ENCODE measurements at regions not wholly inside any gene's neighbourhood (a gene's known extent, or its start where the extent isn't known, plus 50 kb on each side); places are given as distances from the start of the nearest gene placed in this dataset.

DNA sequence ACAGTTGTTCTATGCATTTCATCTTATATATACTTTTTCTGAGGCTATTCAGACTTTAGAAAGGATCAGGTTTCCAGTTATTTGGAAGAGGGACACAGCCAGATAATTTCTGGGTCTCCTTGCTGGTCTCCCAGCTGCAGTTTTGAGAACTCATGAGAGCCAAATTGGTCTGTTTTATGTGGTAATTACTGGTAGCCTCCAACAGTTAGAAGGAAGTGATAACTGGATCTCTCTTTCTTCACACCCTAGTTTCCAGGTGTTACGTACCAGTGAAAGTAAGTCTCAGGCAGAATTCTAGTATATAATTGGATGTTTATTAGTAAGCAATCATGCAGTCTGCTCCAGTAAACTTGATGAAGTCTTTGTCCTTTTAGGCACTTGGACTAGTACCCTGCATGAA is 63.2 kb upstream of the RPS23 start:
- H3K9ac ChIP-seq (ENCODE audit: low read length) = no peak overlapping the region
- H3K4me1 ChIP-seq (ENCODE audit: control insufficient read depth, insufficient read depth, low read length) = peaks cover 24% of the 10 kb centered on the region
- no peak for DNase-seq (ENCODE audit: low read depth)
- H3K4me3 ChIP-seq (ENCODE audit: low read length) = no peak overlapping the region
- H3K36me3 ChIP-seq (ENCODE audit: control insufficient read depth, insufficient read depth, low read length, severe bottlenecking) = no peaks in the 10 kb centered on the region
- H3K9me3 ChIP-seq (ENCODE audit: control insufficient read depth, low read length) = no peaks in the 10 kb centered on the region
- H3K27me3 ChIP-seq (replicated peaks; ENCODE audit: control insufficient read depth, insufficient read depth, low read length) = no peaks in the 10 kb centered on the region

DNA sequence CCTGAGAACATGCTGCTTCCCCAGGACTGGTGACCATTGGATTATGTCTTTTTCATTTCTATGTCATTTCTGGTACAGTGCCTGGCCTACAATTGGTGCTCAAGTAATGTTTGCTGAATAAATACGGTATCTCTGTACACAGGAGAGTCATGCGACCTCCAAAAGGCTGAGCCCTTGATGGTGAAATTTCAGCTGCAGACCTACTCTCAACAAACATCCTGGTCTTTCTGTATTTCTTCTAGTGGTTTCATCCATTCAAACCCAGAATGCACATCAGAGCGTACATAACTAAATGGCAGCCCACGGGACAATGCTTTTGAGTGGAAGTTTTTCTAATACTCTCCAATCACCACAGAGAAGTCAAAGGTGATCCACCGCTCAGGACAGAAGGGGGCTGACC is 62.6 kb upstream of the RPS23 start:
- Histone ChIP-seq H3K9me3 (ENCODE audit: control insufficient read depth, low read length) (no peaks in the 10 kb centered on the region), H3K4me1 (ENCODE audit: control insufficient read depth, insufficient read depth, low read length) (peaks cover 29% of the 10 kb centered on the region), H3K4me3 (ENCODE audit: low read length) (no peak overlapping the region), H3K27me3 (replicated peaks; ENCODE audit: control insufficient read depth, insufficient read depth, low read length) (no peaks in the 10 kb centered on the region), H3K36me3 (ENCODE audit: control insufficient read depth, insufficient read depth, low read length, severe bottlenecking) (no peaks in the 10 kb centered on the region), H3K9ac (ENCODE audit: low read length) (no peak overlapping the region)
- no peak for DNase-seq (ENCODE audit: low read depth)

DNA sequence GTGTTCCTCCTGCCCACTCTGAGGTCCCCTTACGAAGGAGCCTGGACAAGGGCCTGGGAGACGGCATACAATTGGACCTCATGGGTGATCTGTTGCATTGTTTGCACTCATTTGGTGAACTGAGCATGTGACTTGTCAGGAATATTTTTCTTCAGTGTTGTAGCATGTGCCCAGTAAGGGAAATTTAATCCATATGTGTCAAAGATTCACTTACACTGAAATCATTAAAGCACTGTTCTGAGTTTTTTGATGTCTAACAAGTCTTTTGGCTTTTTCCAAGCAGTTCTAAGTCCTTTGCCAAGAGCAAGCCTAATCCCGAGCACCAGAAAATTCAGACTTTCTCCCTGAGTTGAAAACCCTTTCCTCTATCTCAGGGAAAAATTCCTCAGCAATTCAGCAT is 61.6 kb upstream of the RPS23 start:
- Histone ChIP-seq H3K9ac (ENCODE audit: low read length) (no peak overlapping the region), H3K27me3 (replicated peaks; ENCODE audit: control insufficient read depth, insufficient read depth, low read length) (no peaks in the 10 kb centered on the region), H3K36me3 (ENCODE audit: control insufficient read depth, insufficient read depth, low read length, severe bottlenecking) (no peaks in the 10 kb centered on the region), H3K9me3 (ENCODE audit: control insufficient read depth, low read length) (no peaks in the 10 kb centered on the region), H3K4me1 (ENCODE audit: control insufficient read depth, insufficient read depth, low read length) (peaks cover 39% of the 10 kb centered on the region), H3K4me3 (ENCODE audit: low read length) (no peak overlapping the region)
- no peak for DNase-seq (ENCODE audit: low read depth)

DNA sequence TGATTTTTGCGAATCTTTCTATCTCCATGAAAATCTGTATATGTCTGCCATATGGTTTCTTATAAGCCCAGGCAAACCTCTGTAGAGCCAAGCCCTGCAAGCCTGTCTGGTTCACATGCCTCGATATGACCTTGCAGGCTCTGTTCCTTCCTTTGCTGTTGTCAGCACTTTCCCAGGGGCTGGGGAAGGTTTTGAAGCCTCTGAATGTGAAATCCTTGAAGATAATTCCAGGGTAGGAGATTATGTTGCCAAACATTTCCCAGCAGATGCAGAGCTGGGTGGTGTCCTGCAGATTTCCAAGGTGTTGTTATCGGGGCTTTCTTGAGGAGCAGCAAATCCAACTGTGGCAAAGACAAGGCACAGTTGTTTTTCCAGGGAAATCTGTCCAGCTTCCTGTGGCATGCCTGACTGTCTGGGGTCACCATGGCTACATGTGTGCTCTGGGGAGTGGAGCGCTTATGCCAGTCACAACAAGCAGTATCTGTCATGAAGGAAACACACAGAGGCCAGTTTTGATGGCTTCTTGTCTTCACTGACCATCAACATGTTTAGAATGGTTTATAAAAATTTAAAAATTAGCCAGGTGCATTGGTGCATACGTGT is 60.7 kb upstream of the RPS23 start:
- Histone ChIP-seq H3K27me3 (replicated peaks; ENCODE audit: control insufficient read depth, insufficient read depth, low read length) (no peaks in the 10 kb centered on the region), H3K9me3 (ENCODE audit: control insufficient read depth, low read length) (no peaks in the 10 kb centered on the region), H3K4me1 (ENCODE audit: control insufficient read depth, insufficient read depth, low read length) (peaks cover 48% of the 10 kb centered on the region), H3K9ac (ENCODE audit: low read length) (no peak overlapping the region), H3K36me3 (ENCODE audit: control insufficient read depth, insufficient read depth, low read length, severe bottlenecking) (no peaks in the 10 kb centered on the region), H3K4me3 (ENCODE audit: low read length) (no peak overlapping the region)
- DNase-seq (ENCODE audit: low read depth) = no peak

DNA sequence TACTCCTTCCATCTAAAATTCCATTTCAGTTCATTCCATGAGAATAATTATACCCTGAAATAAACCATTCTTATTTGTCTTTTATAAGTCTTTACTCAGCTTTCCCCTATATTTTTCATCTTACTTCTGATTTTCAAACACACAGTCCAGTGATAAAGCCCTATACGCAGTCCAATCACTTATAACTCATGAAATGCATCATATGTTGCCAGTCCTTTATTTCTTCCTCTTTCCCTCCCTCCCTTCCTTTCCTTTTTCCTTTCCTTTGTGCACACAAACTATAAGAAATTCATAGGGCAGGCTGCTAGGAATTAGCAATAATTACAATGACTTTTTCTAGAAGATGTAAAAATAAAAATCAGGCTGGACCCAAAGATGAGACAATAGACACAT is 58.8 kb upstream of the RPS23 start:
- DNase-seq (ENCODE audit: low read depth) = no peak
- H3K9ac ChIP-seq (ENCODE audit: low read length) = peak overlapping the region; percentile 79
- H3K9me3 ChIP-seq (ENCODE audit: control insufficient read depth, low read length) = no peaks in the 10 kb centered on the region
- H3K4me1 ChIP-seq (ENCODE audit: control insufficient read depth, insufficient read depth, low read length) = peaks cover 67% of the 10 kb centered on the region
- no peaks in the 10 kb centered on the region for H3K36me3 ChIP-seq (ENCODE audit: control insufficient read depth, insufficient read depth, low read length, severe bottlenecking)
- no peaks in the 10 kb centered on the region for H3K27me3 ChIP-seq (replicated peaks; ENCODE audit: control insufficient read depth, insufficient read depth, low read length)
- H3K4me3 ChIP-seq (ENCODE audit: low read length) = no peak overlapping the region

DNA sequence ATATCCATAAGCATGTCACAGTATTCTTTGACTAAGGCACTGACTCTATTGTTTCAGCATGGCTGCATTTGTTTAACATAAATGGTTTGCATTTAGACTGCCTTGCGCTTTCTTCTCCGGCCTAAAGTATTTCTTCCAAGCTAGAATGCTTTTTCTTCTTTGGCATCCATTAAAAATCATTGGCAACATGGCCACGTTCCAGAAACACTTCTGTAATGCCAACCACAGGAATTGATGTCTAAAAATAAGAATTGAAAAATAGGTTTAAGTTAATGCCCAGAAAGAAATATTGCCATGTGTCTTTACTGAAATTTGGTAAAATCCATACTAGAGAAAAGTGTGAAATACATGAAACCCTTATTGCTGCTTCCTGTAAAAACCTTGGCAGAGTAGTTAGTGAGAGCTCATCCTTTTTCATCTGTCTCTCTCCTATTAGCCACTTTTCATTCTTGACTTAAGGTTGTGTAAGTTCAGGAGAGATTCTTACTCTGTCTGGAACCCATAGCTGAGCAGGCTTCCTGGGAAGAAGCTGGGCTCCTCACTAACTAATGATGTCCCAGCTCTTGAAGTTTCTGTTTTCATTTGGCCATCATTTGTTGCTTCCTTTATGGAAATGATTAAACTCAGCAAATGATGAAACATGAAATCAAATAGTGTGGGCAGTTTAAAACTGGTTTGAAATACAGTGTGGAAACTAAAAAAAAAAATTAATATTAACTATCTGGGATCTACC is 58.2 kb upstream of the RPS23 start:
- H3K27me3 ChIP-seq (replicated peaks; ENCODE audit: control insufficient read depth, insufficient read depth, low read length) = no peaks in the 10 kb centered on the region
- no peaks in the 10 kb centered on the region for H3K9me3 ChIP-seq (ENCODE audit: control insufficient read depth, low read length)
- peak overlapping the region; percentile 79 for H3K9ac ChIP-seq (ENCODE audit: low read length)

DNA sequence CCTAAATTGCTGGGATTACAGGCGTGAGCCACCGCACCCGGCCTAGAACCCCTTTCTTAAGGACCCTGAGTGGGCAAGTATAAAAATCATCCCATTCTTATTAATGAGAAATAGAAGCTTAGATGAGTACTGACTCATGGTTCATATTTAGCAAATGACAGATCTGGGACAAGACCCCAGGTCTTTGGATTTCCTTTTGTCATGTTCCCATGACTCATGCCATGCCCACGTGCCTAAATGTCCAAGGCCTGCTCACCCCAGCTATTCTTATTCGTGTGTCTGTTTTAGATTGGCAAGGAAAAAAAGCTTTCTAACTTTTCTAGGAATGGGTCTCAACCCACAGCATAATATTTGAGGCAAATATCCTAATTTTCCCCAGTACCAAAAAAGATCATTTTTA is 57.7 kb upstream of the RPS23 start:
- H3K4me1 ChIP-seq (ENCODE audit: control insufficient read depth, insufficient read depth, low read length) = peaks cover 79% of the 10 kb centered on the region
- H3K9me3 ChIP-seq (ENCODE audit: control insufficient read depth, low read length) = no peaks in the 10 kb centered on the region
- H3K9ac ChIP-seq (ENCODE audit: low read length) = peak overlapping the region; percentile 79
- no peaks in the 10 kb centered on the region for H3K36me3 ChIP-seq (ENCODE audit: control insufficient read depth, insufficient read depth, low read length, severe bottlenecking)
- no peak overlapping the region for H3K4me3 ChIP-seq (ENCODE audit: low read length)
- peak; percentile 54 for DNase-seq (ENCODE audit: low read depth)
- no peaks in the 10 kb centered on the region for H3K27me3 ChIP-seq (replicated peaks; ENCODE audit: control insufficient read depth, insufficient read depth, low read length)

More for the DNA sequence above, 58.2 kb upstream of the RPS23 start:
- Histone ChIP-seq H3K4me1 (ENCODE audit: control insufficient read depth, insufficient read depth, low read length) (peaks cover 73% of the 10 kb centered on the region), H3K36me3 (ENCODE audit: control insufficient read depth, insufficient read depth, low read length, severe bottlenecking) (no peaks in the 10 kb centered on the region), H3K4me3 (ENCODE audit: low read length) (no peak overlapping the region)
- no peak for DNase-seq (ENCODE audit: low read depth)

DNA sequence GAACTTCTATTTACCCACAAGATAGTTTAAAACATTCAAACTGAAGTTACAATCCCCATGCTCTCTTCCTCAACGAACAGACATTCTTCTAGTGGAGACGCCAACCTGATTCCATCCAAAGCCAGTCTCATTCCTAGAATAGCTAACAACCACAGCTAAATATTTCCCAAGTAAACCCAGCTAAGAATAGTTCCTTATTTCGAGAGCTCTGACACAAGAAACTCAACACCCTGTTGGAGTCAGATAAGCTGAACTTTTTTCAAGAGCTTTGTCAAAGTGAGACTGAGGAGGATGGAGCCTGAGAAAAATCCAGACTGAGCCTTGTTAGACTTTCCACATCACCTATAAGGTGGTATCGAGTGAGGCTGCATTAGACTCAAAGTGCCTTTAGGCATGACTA is 56.7 kb upstream of the RPS23 start:
- Histone ChIP-seq H3K36me3 (ENCODE audit: control insufficient read depth, insufficient read depth, low read length, severe bottlenecking) (no peaks in the 10 kb centered on the region), H3K4me1 (ENCODE audit: control insufficient read depth, insufficient read depth, low read length) (peaks cover 83% of the 10 kb centered on the region), H3K9ac (ENCODE audit: low read length) (peak overlapping the region; percentile 79), H3K9me3 (ENCODE audit: control insufficient read depth, low read length) (no peaks in the 10 kb centered on the region), H3K4me3 (ENCODE audit: low read length) (no peak overlapping the region), H3K27me3 (replicated peaks; ENCODE audit: control insufficient read depth, insufficient read depth, low read length) (no peaks in the 10 kb centered on the region)
- peak; percentile 92 for DNase-seq (ENCODE audit: low read depth)

DNA sequence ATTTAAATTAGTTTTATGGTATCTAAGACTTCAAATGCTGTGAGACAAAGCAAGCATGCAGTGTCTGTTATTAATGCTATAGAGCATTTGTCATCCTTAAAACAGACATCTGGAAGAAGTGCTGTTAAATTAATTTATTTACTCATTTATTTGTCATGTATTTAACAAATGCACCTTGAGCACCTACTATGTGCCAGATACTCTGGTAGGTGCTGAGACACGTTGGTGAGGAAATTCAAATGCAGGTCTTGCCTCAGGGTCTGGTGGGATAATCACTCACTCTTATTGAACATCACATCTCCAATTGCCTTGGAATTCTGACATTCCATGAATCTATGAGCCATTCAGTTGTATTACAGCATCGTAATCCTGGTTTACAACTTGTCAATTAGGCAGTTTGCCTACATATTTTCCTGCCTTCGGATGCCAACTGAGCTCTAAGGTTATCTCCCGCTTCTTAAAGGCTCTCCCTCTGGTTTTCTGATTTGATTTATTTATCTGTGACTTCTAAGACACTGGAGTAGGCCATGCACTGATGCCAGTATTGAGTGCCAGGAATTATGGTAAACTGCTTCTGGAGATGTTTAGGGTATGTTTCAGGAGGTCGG is 56.0 kb upstream of the RPS23 start:
- no peaks in the 10 kb centered on the region for H3K9me3 ChIP-seq (ENCODE audit: control insufficient read depth, low read length)
- no peak for DNase-seq (ENCODE audit: low read depth)
- no peak overlapping the region for H3K4me3 ChIP-seq (ENCODE audit: low read length)
- H3K36me3 ChIP-seq (ENCODE audit: control insufficient read depth, insufficient read depth, low read length, severe bottlenecking) = no peaks in the 10 kb centered on the region
- no peaks in the 10 kb centered on the region for H3K27me3 ChIP-seq (replicated peaks; ENCODE audit: control insufficient read depth, insufficient read depth, low read length)
- H3K4me1 ChIP-seq (ENCODE audit: control insufficient read depth, insufficient read depth, low read length) = peaks cover 79% of the 10 kb centered on the region
- H3K9ac ChIP-seq (ENCODE audit: low read length) = peak overlapping the region; percentile 75

DNA sequence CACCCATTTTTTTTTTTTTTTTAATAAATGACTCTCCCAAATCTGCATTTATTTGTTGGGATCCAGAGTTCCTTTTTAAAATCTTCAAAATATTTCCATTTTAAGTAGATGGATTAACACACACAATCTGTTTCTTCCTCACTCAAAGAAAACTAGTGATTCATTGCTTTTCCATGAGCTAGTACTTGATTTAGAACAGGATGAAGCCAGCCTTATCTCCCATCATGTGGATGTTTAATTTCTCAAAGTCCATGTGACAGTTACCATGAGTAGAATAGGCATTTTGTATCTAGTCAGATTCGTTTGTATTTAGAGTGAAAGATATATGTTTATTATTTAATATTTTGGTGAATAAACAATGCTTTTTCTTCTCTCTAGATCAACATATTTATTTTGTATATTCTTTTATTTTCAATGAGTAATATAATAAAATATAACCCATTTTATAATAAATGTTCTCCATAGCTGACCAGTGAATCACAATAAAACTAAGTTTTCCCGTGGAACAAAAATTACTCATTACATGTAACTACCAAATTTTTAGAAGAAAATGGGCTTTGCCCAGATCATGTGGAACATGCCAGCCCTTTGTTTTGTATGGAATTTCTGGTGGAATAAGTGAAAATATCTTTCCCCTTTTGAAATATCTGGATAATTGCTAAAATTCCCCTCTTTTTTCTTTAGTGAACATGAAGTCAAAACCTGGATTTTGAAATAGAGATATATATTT is 54.9 kb upstream of the RPS23 start:
- H3K9me3 ChIP-seq (ENCODE audit: control insufficient read depth, low read length) = no peaks in the 10 kb centered on the region
- H3K9ac ChIP-seq (ENCODE audit: low read length) = peak overlapping the region; percentile 78
- DNase-seq (ENCODE audit: low read depth) = peak; percentile 44
- H3K4me1 ChIP-seq (ENCODE audit: control insufficient read depth, insufficient read depth, low read length) = peaks cover 75% of the 10 kb centered on the region
- no peak overlapping the region for H3K4me3 ChIP-seq (ENCODE audit: low read length)
- no peaks in the 10 kb centered on the region for H3K27me3 ChIP-seq (replicated peaks; ENCODE audit: control insufficient read depth, insufficient read depth, low read length)
- H3K36me3 ChIP-seq (ENCODE audit: control insufficient read depth, insufficient read depth, low read length, severe bottlenecking) = no peaks in the 10 kb centered on the region
